ENCODE measurements at regions not wholly inside any gene's neighbourhood (a gene's known extent, or its start where the extent isn't known, plus 50 kb on each side); places are given as distances from the start of the nearest gene placed in this dataset.

DNA sequence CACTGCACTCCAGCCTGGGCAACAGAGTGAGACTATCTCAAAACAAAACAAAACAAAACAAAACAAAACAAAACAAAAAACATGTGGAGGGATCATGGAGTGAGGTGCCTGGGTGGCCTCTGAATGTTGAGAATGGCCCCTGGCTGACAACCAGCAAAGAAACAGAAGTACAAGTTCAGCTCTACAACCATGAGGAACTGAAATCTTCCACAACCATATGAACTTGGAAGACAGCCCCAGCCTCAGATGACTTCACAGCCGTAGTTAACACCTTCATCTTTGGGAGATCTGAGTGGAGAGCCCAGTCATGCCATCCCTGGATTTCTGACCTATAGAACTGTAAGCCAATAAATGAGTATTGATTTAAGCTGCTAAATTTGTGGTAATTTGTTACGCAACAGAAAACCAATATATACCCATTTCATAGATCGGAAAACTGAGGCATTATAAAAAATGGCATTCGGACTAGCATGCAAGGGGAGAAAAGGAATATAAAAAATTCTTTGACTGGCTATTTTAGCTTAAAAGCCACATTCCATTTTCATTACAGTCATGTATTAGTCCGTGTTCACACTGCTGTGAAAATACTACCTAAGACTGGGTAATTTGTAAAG, 138.7 kb upstream of the RAPGEF2 start:
- TF ChIP-seq ZNF223 (tag by site-specific recombination; IDR thresholded peaks at IDR 0.05), result no peak
- TF ChIP-seq, protein P1, sequence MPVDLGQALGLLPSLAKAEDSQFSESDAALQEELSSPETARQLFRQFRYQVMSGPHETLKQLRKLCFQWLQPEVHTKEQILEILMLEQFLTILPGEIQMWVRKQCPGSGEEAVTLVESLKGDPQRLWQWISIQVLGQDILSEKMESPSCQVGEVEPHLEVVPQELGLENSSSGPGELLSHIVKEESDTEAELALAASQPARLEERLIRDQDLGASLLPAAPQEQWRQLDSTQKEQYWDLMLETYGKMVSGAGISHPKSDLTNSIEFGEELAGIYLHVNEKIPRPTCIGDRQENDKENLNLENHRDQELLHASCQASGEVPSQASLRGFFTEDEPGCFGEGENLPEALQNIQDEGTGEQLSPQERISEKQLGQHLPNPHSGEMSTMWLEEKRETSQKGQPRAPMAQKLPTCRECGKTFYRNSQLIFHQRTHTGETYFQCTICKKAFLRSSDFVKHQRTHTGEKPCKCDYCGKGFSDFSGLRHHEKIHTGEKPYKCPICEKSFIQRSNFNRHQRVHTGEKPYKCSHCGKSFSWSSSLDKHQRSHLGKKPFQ (tag by site-specific recombination; IDR thresholded peaks at IDR 0.05), result no peak
- no peak for TF ChIP-seq ZNF391 (tag by site-specific recombination; IDR thresholded peaks at IDR 0.05; ENCODE audit: borderline replicate concordance, low read depth)
- no peak for TF ChIP-seq ZBTB17 (tag by site-specific recombination; IDR thresholded peaks at IDR 0.05)
- no peak for TF ChIP-seq BCL11B (tag by site-specific recombination; IDR thresholded peaks at IDR 0.05; ENCODE audit: low read depth)
- TF ChIP-seq ZNF274 (IDR thresholded peaks at IDR 0.05; ENCODE audit: low read length), result no peak
- no peak for TF ChIP-seq ZNF274 (tag by site-specific recombination; IDR thresholded peaks at IDR 0.05; ENCODE audit: borderline replicate concordance)
- TF ChIP-seq ZNF510 (tag by site-specific recombination; IDR thresholded peaks at IDR 0.05; ENCODE audit: insufficient replicate concordance), result no peak
- TF ChIP-seq ZNF747 (tag by site-specific recombination; IDR thresholded peaks at IDR 0.05), result no peak
- no peak for TF ChIP-seq ZNF600 (tag by site-specific recombination; IDR thresholded peaks at IDR 0.05)
- no peak for TF ChIP-seq ZNF184 (tag by site-specific recombination; IDR thresholded peaks at IDR 0.05)
- TF ChIP-seq GLI4 (tag by site-specific recombination; IDR thresholded peaks at IDR 0.05), result no peak
- no peak for TF ChIP-seq ZNF155 (tag by site-specific recombination; IDR thresholded peaks at IDR 0.05)
- no peak for TF ChIP-seq ZNF670 (tag by site-specific recombination; IDR thresholded peaks at IDR 0.05; ENCODE audit: low read depth)
- TF ChIP-seq SALL2 (tag by site-specific recombination; IDR thresholded peaks at IDR 0.05; ENCODE audit: borderline replicate concordance), result no peak
- no peak for TF ChIP-seq ZBTB8A (tag by site-specific recombination; IDR thresholded peaks at IDR 0.05)
- no peak for TF ChIP-seq REPIN1 (tag by site-specific recombination; IDR thresholded peaks at IDR 0.05; ENCODE audit: low read depth)
- no peak for TF ChIP-seq ZNF791 (tag by site-specific recombination; IDR thresholded peaks at IDR 0.05)
- TF ChIP-seq ZNF24 (tag by site-specific recombination; IDR thresholded peaks at IDR 0.05), result no peak
- TF ChIP-seq ZFP41 (tag by site-specific recombination; IDR thresholded peaks at IDR 0.05; ENCODE audit: borderline replicate concordance), result no peak
- POLR2A ChIA-PET, result no interaction called here
- Histone ChIP-seq H3K27ac (ENCODE audit: extremely low read depth, low read depth, low read length) (no peak overlapping the region), H3K4me3 (ENCODE audit: low read depth, low read length) (no peak overlapping the region), H3K4me1 (ENCODE audit: control insufficient read depth, insufficient read depth, low read length) (peaks cover 4% of the 10 kb centered on the region; the same call in 1 of the 2 replicates), H3K9me3 (ENCODE audit: control insufficient read depth, insufficient read depth, low read depth, low read length) (no peaks in the 10 kb centered on the region), H3K36me3 (ENCODE audit: control insufficient read depth in 2 of 2, insufficient read depth in 1 of 2, low read length in 2 of 2) (no peaks in the 10 kb centered on the region)
- CTCF ChIA-PET, result no interaction called here

- ChIA-PET POLR2A (no interaction called here), CTCF (no interaction called here)
- no peak overlapping the region for H3K27ac ChIP-seq (ENCODE audit: extremely low read depth, low read depth, low read length)
- no peak overlapping the region for H3K4me3 ChIP-seq (ENCODE audit: low read depth, low read length)
- no peaks in the 10 kb centered on the region for H3K9me3 ChIP-seq (ENCODE audit: control insufficient read depth, insufficient read depth, low read depth, low read length)
- H3K36me3 ChIP-seq (ENCODE audit: control insufficient read depth in 2 of 2, insufficient read depth in 1 of 2, low read length in 2 of 2), result no peaks in the 10 kb centered on the region
- peaks cover 4% of the 10 kb centered on the region; the same call in 1 of the 2 replicates for H3K4me1 ChIP-seq (ENCODE audit: control insufficient read depth, insufficient read depth, low read length)
- no peak for TF ChIP-seq MYNN (tag by site-specific recombination; IDR thresholded peaks at IDR 0.05; ENCODE audit: borderline replicate concordance)
- TF ChIP-seq, protein P2, sequence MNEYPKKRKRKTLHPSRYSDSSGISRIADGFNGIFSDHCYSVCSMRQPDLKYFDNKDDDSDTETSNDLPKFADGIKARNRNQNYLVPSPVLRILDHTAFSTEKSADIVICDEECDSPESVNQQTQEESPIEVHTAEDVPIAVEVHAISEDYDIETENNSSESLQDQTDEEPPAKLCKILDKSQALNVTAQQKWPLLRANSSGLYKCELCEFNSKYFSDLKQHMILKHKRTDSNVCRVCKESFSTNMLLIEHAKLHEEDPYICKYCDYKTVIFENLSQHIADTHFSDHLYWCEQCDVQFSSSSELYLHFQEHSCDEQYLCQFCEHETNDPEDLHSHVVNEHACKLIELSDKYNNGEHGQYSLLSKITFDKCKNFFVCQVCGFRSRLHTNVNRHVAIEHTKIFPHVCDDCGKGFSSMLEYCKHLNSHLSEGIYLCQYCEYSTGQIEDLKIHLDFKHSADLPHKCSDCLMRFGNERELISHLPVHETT (tag by site-specific recombination; IDR thresholded peaks at IDR 0.05), result no peak
- TF ChIP-seq TSHZ1 (tag by site-specific recombination; IDR thresholded peaks at IDR 0.05; ENCODE audit: borderline replicate concordance), result no peak
- TF ChIP-seq ZXDB (tag by site-specific recombination; IDR thresholded peaks at IDR 0.05), result no peak
- TF ChIP-seq ZNF146 (tag by site-specific recombination; IDR thresholded peaks at IDR 0.05), result no peak
- no peak for TF ChIP-seq ZNF174 (tag by site-specific recombination; IDR thresholded peaks at IDR 0.05)
- TF ChIP-seq, protein P3, sequence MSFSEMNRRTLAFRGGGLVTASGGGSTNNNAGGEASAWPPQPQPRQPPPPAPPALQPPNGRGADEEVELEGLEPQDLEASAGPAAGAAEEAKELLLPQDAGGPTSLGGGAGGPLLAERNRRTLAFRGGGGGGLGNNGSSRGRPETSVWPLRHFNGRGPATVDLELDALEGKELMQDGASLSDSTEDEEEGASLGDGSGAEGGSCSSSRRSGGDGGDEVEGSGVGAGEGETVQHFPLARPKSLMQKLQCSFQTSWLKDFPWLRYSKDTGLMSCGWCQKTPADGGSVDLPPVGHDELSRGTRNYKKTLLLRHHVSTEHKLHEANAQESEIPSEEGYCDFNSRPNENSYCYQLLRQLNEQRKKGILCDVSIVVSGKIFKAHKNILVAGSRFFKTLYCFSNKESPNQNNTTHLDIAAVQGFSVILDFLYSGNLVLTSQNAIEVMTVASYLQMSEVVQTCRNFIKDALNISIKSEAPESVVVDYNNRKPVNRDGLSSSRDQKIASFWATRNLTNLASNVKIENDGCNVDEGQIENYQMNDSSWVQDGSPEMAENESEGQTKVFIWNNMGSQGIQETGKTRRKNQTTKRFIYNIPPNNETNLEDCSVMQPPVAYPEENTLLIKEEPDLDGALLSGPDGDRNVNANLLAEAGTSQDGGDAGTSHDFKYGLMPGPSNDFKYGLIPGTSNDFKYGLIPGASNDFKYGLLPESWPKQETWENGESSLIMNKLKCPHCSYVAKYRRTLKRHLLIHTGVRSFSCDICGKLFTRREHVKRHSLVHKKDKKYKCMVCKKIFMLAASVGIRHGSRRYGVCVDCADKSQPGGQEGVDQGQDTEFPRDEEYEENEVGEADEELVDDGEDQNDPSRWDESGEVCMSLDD (tag by site-specific recombination; IDR thresholded peaks at IDR 0.05), result no peak
- no peak for TF ChIP-seq ZNF202 (tag by site-specific recombination; IDR thresholded peaks at IDR 0.05; ENCODE audit: borderline replicate concordance)
Observed at GRCh38 chr4:158964728-158965124, 138.2 kb upstream of the RAPGEF2 start.
